GM21515 (cell line): ENCODE measurements at regions not wholly inside any gene's neighbourhood (a gene's known extent, or its start where the extent isn't known, plus 50 kb on each side); places are given as distances from the start of the nearest gene placed in this dataset.

Experiments
- ATAC-seq: cut with Tn5 transposase; IDR thresholded peaks from one replicate; pipeline ENCODE4 v1.9.1; 2021; ENCODE audit not compliant: unreplicated experiment

- no peak for ATAC-seq
Measured at GRCh38 chr9:1320607-1321195, 270.5 kb downstream of the DMRT2 start.

- no peak for ATAC-seq
Measured at GRCh38 chr9:1327467-1327866, 277.3 kb downstream of the DMRT2 start.

GRCh38 chr9:1328341-1328740 is 278.2 kb downstream of the DMRT2 start:
- no peak for ATAC-seq

GRCh38 chr9:1331546-1332038 is 281.4 kb downstream of the DMRT2 start:
- no peak for ATAC-seq

GRCh38 chr9:1332156-1332555 is 282.0 kb downstream of the DMRT2 start:
- no peak for ATAC-seq

- no peak for ATAC-seq
Measured at GRCh38 chr9:1335174-1335573, 285.0 kb downstream of the DMRT2 start.

GRCh38 chr9:1337169-1337568 is 287.0 kb downstream of the DMRT2 start:
- no peak for ATAC-seq

- no peak for ATAC-seq
Measured at GRCh38 chr9:1340390-1340789, 290.2 kb downstream of the DMRT2 start.

GRCh38 chr9:1353291-1353690 is 303.1 kb downstream of the DMRT2 start:
- no peak for ATAC-seq

- no peak for ATAC-seq
Measured at GRCh38 chr9:1354086-1354485, 303.9 kb downstream of the DMRT2 start.

GRCh38 chr9:1354606-1355005 is 304.4 kb downstream of the DMRT2 start:
- ATAC-seq = no peak

- no peak for ATAC-seq
Measured at GRCh38 chr9:1355656-1356055, 305.5 kb downstream of the DMRT2 start.

GRCh38 chr9:1362845-1363244 is 312.7 kb downstream of the DMRT2 start:
- no peak for ATAC-seq

GRCh38 chr9:1366276-1366675 is 316.1 kb downstream of the DMRT2 start:
- ATAC-seq = no peak

GRCh38 chr9:1369297-1369696 is 319.1 kb downstream of the DMRT2 start:
- no peak for ATAC-seq

GRCh38 chr9:1373445-1373844 is 323.3 kb downstream of the DMRT2 start:
- no peak for ATAC-seq

GRCh38 chr9:1383899-1384455 is 333.8 kb downstream of the DMRT2 start:
- no peak for ATAC-seq

GRCh38 chr9:1384816-1385215 is 334.7 kb downstream of the DMRT2 start:
- ATAC-seq = no peak

GRCh38 chr9:1386420-1386819 is 336.3 kb downstream of the DMRT2 start:
- ATAC-seq = no peak

GRCh38 chr9:1388216-1388615 is 338.1 kb downstream of the DMRT2 start:
- no peak for ATAC-seq

GRCh38 chr9:1400983-1401382 is 350.8 kb downstream of the DMRT2 start:
- no peak for ATAC-seq

GRCh38 chr9:1404940-1405339 is 354.8 kb downstream of the DMRT2 start:
- ATAC-seq = no peak

GRCh38 chr9:1411826-1412225 is 361.7 kb downstream of the DMRT2 start:
- no peak for ATAC-seq
